HCT116 (cell line): ENCODE measurements at regions not wholly inside any gene's neighbourhood (a gene's known extent, or its start where the extent isn't known, plus 50 kb on each side); places are given as distances from the start of the nearest gene placed in this dataset.

Experiments
- ATAC-seq: fragments of 200-7000 bp; cut with Tn5 transposase; 2 replicates; pipeline ENCODE4 v1.9.1; 2020; ENCODE audit warnings: mild to moderate bottlenecking, moderate library complexity
- BruUV-seq: library from RNA; stranded (reverse); fragments of 400-500 nt; replicated peaks from 2 replicates; lab custom pipeline; 2021; lab: Mats Ljungman, UMichigan
- CTCF ChIA-PET: fragments of 300-600 bp; sonication (Branson Sonifier 250); formaldehyde crosslinking; loops from one replicate; lab custom pipeline; 2021; ENCODE audit warnings: antibody characterized with exemption; lab: Charles Lee
- POLR2A ChIA-PET: fragments of 300-600, 350-600 bp; sonication (Branson Sonifier 250); formaldehyde crosslinking; loops from one replicate; lab custom pipeline; 2021; ENCODE audit warnings: antibody characterized with exemption; lab: Charles Lee
- RAD21 ChIA-PET, 2 experiments: fragments of 300-600 bp; sonication (Branson Sonifier 250); formaldehyde crosslinking; loops; one replicate each; lab custom pipeline; 2023; ENCODE audit warnings: low total read pairs in 2 of 2; ENCODE audit not compliant: uncharacterized antibody in 2 of 2, unreplicated experiment in 2 of 2, low non-redundant PET in 1 of 2; lab: Charles Lee
- DNase-seq: peaks from one replicate; pipeline ENCODE4 v3.0.0-alpha.2; 2010; ENCODE audit warnings: low read depth, low spot score
- H2AFZ ChIP-seq: fragments of 200-600 bp; shearing (Covaris generic), sonication (generic); 2 replicates; pipeline ENCODE4 v1.6.1; 2017; ENCODE audit warnings: low read depth, mixed run types, mixed read lengths, antibody characterized with exemption, low read length; ENCODE audit not compliant: poor library complexity, severe bottlenecking
- H3K27ac ChIP-seq: 2 replicates; pipeline ENCODE4 v1.5.1; 2012; ENCODE audit warnings: low read depth, low read length
- H3K27me3 ChIP-seq: fragments of 200-600 bp; sonication (generic); 2 replicates; pipeline ENCODE4 v1.6.1; 2016; ENCODE audit warnings: mixed run types, low read length, mixed read lengths; ENCODE audit not compliant: insufficient read depth
- H3K36me3 ChIP-seq, 2 experiments: fragments of 200-500 bp in 1 of 2; fragments of 200-600 bp in 1 of 2; sonication (Bioruptor generic) in 1 of 2; sonication (generic) in 1 of 2; 2 replicates each; pipeline versions ENCODE4 v1.5.1 to v1.6.1; 2014 to 2016; ENCODE audit warnings: low read length in 2 of 2, inconsistent platforms in 1 of 2, mixed read lengths in 1 of 2, mixed run types in 1 of 2; ENCODE audit not compliant: insufficient read depth in 2 of 2, control insufficient read depth in 1 of 2
- H3K4me1 ChIP-seq, 2 experiments: fragments of 200-600 bp in 1 of 2; sonication (generic) in 1 of 2; 2 replicates each; pipeline versions ENCODE4 v1.5.1 to v1.6.1; 2012 to 2017; ENCODE audit warnings: low read length in 2 of 2, inconsistent platforms in 1 of 2, mild to moderate bottlenecking in 1 of 2, mixed read lengths in 1 of 2, mixed run types in 1 of 2, moderate library complexity in 1 of 2; ENCODE audit not compliant: insufficient read depth in 2 of 2, control insufficient read depth in 1 of 2
- H3K4me2 ChIP-seq: fragments of 200-600 bp; sonication (generic); 2 replicates; pipeline ENCODE4 v1.6.1; 2017; ENCODE audit warnings: mixed run types, low read length, mixed read lengths
- H3K4me3 ChIP-seq, 2 experiments: fragments of 200-600 bp in 1 of 2; sonication (generic) in 1 of 2; replicated peaks in 1 of 2; 2 replicates each; pipeline ENCODE4 v1.5.1; 2011 to 2016; ENCODE audit warnings: low read length in 2 of 2, control low read depth in 1 of 2, low read depth in 1 of 2, mild to moderate bottlenecking in 1 of 2, mixed read lengths in 1 of 2, mixed run types in 1 of 2
- H3K79me2 ChIP-seq: fragments of 200-600 bp; sonication (generic); 2 replicates; pipeline ENCODE4 v1.6.1; 2017; ENCODE audit warnings: mild to moderate bottlenecking, mixed run types, low read length, moderate library complexity, mixed read lengths; ENCODE audit not compliant: insufficient read depth
- H3K9ac ChIP-seq: fragments of 200-600 bp; sonication (generic); 2 replicates; pipeline ENCODE4 v1.6.1; 2016; ENCODE audit warnings: low read length, mixed read lengths
- H3K9me2 ChIP-seq: fragments of 200-600 bp; sonication (generic), shearing (Covaris generic); 2 replicates; pipeline ENCODE4 v1.6.1; 2017; ENCODE audit warnings: mixed run types, mild to moderate bottlenecking, moderate library complexity; ENCODE audit not compliant: insufficient read depth
- H3K9me3 ChIP-seq, 2 experiments: fragments of 200-500 bp in 1 of 2; fragments of 200-600 bp in 1 of 2; sonication (Bioruptor generic) in 1 of 2; sonication (generic) in 1 of 2; 2 replicates each; pipeline ENCODE4 v1.6.1; 2014 to 2017; ENCODE audit warnings: low read length in 2 of 2, mixed read lengths in 2 of 2, inconsistent platforms in 1 of 2, low read depth in 1 of 2, mild to moderate bottlenecking in 1 of 2, mixed run types in 1 of 2, moderate library complexity in 1 of 2; ENCODE audit not compliant: control insufficient read depth in 1 of 2, insufficient read depth in 1 of 2
- H4K20me1 ChIP-seq: fragments of 200-600 bp; sonication (generic), shearing (Covaris generic); 2 replicates; pipeline ENCODE4 v1.6.1; 2017; ENCODE audit warnings: mixed run types, mild to moderate bottlenecking, moderate library complexity; ENCODE audit not compliant: insufficient read depth
- ATF3 ChIP-seq: IDR thresholded peaks from 2 replicates; pipeline ENCODE4 v1.6.1; 2012
- CBX3 ChIP-seq: IDR thresholded peaks from 2 replicates; pipeline ENCODE4 v1.6.1; 2012; ENCODE audit warnings: low read depth
- CEBPB ChIP-seq: IDR thresholded peaks from 2 replicates; pipeline ENCODE4 v1.6.1; 2012; ENCODE audit warnings: low read depth
- CTCF ChIP-seq, 3 experiments: fragments of 200-600 bp in 1 of 3; sonication (generic) in 1 of 3; IDR thresholded peaks in 2 of 3; conservative IDR thresholded peaks in 1 of 3; 2 replicates each; pipeline ENCODE4 v1.5.1; 2012 to 2017; ENCODE audit warnings: low read depth in 2 of 3, low read length in 2 of 3, antibody characterized with exemption in 1 of 3, borderline replicate concordance in 1 of 3, control low read depth in 1 of 3, mild to moderate bottlenecking in 1 of 3, mixed read lengths in 1 of 3, mixed run types in 1 of 3, moderate library complexity in 1 of 3; ENCODE audit not compliant: insufficient read depth in 1 of 3
- ELF1 ChIP-seq: IDR thresholded peaks from 2 replicates; pipeline ENCODE4 v1.6.1; 2012; ENCODE audit warnings: low read depth, borderline replicate concordance
- FOSL1 ChIP-seq: IDR thresholded peaks from 2 replicates; pipeline ENCODE4 v1.6.1; 2012; ENCODE audit warnings: low read depth
- RAD21 ChIP-seq: IDR thresholded peaks from 2 replicates; pipeline ENCODE4 v1.6.1; 2012; ENCODE audit warnings: low read depth, mild to moderate bottlenecking
- SIN3A ChIP-seq: IDR thresholded peaks from 2 replicates; pipeline ENCODE4 v1.6.1; 2012; ENCODE audit warnings: low read depth
- SRF ChIP-seq: IDR thresholded peaks from 2 replicates; pipeline ENCODE4 v1.6.1; 2012; ENCODE audit warnings: low read depth
- ZBTB33 ChIP-seq: IDR thresholded peaks from 2 replicates; pipeline ENCODE4 v1.6.1; 2011; ENCODE audit warnings: mild to moderate bottlenecking, low read length, moderate library complexity; ENCODE audit not compliant: insufficient replicate concordance; ENCODE audit errors: extremely low read depth
- ZFX ChIP-seq: fragments of 450-650 bp; IDR thresholded peaks from 2 replicates; pipeline ENCODE4 v1.6.1; 2017
- intact Hi-C: fragments of 100-400 bp; cut with micrococcal nuclease; formaldehyde crosslinking; loops from 2 replicates; pipeline ENCODE4 v1.10.0; 2022

- CTCF ChIA-PET: interaction anchor here (0.7 to 6.4 kb wide), 7 partner anchors 9 to 227 kb away, joined by 3 to 144 read pairs (median 4); no protein-coding TSS in a partner anchor
- peak overlapping the region; percentile 93 for H2AFZ ChIP-seq
- peaks cover 0 to 31% of the 10 kb centered on the region in 2 experiments; a peak in 3 of 4 replicates for H3K4me1 ChIP-seq
- peak overlapping the region; percentile 13 for H3K4me2 ChIP-seq
- no peaks in the 10 kb centered on the region for H4K20me1 ChIP-seq
- no peaks in the 10 kb centered on the region for H3K9me2 ChIP-seq
- peak; percentile 45 for DNase-seq
- no peak overlapping the region for H3K4me3 ChIP-seq
- no TSS peak for BruUV-seq
- no peak overlapping the region for H3K27ac ChIP-seq
- TF ChIP-seq CTCF (IDR thresholded peaks at IDR 0.05 in 2 of 3, conservative IDR thresholded peaks at IDR 0.05 in 1 of 3; ENCODE audit: borderline replicate concordance in 1 of 3, insufficient read depth in 1 of 3, low read depth in 2 of 3, low read length in 2 of 3): peak; percentile 46 to 75 (median 57); a peak in 5 of 6 replicates
- TF ChIP-seq FOSL1: no peak
- TF ChIP-seq RAD21: peak; percentile 57
- TF ChIP-seq, all 23 proteins: peak for 2
- Histone ChIP-seq H3K79me2 (no peaks in the 10 kb centered on the region), H3K27me3 (no peaks in the 10 kb centered on the region), H3K36me3 (no peaks in the 10 kb centered on the region), H3K9me3 (no peaks in the 10 kb centered on the region), H3K9ac (no peak overlapping the region)
- intact Hi-C loops: loop anchor here (10.0 kb wide), 1 partner anchor 1389 kb away; no protein-coding TSS in a partner anchor
- POLR2A ChIA-PET: interaction anchor here (0.8 to 1.5 kb wide), 3 partner anchors 26 to 226 kb away, joined by 3 to 5 read pairs (median 5); no protein-coding TSS in a partner anchor
- RAD21 ChIA-PET: interaction anchor here (1.6 to 2.1 kb wide), 2 partner anchors 226 kb away, joined by 9 to 10 read pairs; no protein-coding TSS in a partner anchor
- peak; percentile 42 for ATAC-seq
These were observed 103.5 kb downstream of the RPE65 start for GRCh38 chr1:68346188-68346808.

GRCh38 chr1:68344208-68344607 lies 105.5 kb downstream of the RPE65 start:
- RAD21 ChIA-PET: no interaction called here
- no peak for ATAC-seq
- POLR2A ChIA-PET: interaction anchor here (1.0 kb wide), 1 partner anchor 49 kb away, joined by 3 read pairs; no protein-coding TSS in a partner anchor
- BruUV-seq: no TSS peak
- TF ChIP-seq SRF: no peak
- TF ChIP-seq CBX3: no peak
- no peak for TF ChIP-seq ATF3
- TF ChIP-seq ZFX: no peak
- TF ChIP-seq CTCF (IDR thresholded peaks at IDR 0.05 in 2 of 3, conservative IDR thresholded peaks at IDR 0.05 in 1 of 3; ENCODE audit: borderline replicate concordance in 1 of 3, insufficient read depth in 1 of 3, low read depth in 2 of 3, low read length in 2 of 3): no peak
- no peak for TF ChIP-seq SIN3A
- TF ChIP-seq ZBTB33: no peak
- peak; percentile 29; the same call in 1 of the 2 replicates for TF ChIP-seq ELF1
- TF ChIP-seq CEBPB: no peak
- Histone ChIP-seq H3K9ac (no peak overlapping the region), H3K9me3 (no peaks in the 10 kb centered on the region), H3K4me1 (peaks cover 0 to 31% of the 10 kb centered on the region in 2 experiments; a peak in 3 of 4 replicates), H4K20me1 (no peaks in the 10 kb centered on the region), H3K36me3 (no peaks in the 10 kb centered on the region), H2AFZ (peak overlapping the region; percentile 85), H3K4me3 (no peak overlapping the region), H3K9me2 (no peaks in the 10 kb centered on the region), H3K27ac (no peak overlapping the region), H3K4me2 (peak overlapping the region; percentile 25), H3K27me3 (no peaks in the 10 kb centered on the region), H3K79me2 (no peaks in the 10 kb centered on the region)
- CTCF ChIA-PET: interaction anchor here (1.4 to 6.4 kb wide), 2 partner anchors 8 to 225 kb away, joined by 3 to 144 read pairs; no protein-coding TSS in a partner anchor
- intact Hi-C loops: loop anchor here (10.0 kb wide), 1 partner anchor 1391 kb away; no protein-coding TSS in a partner anchor
- DNase-seq: no peak
